GM19043 (cell line): ENCODE measurements at regions not wholly inside any gene's neighbourhood (a gene's known extent, or its start where the extent isn't known, plus 50 kb on each side); places are given as distances from the start of the nearest gene placed in this dataset.

Experiments
- ATAC-seq: cut with Tn5 transposase; IDR thresholded peaks from one replicate; pipeline ENCODE4 v1.9.1; 2021; ENCODE audit warnings: low read depth; ENCODE audit not compliant: unreplicated experiment

GRCh38 chr11:109996060-109996459 is 97.1 kb upstream of the ZC3H12C start:
- ATAC-seq = no peak

DNA sequence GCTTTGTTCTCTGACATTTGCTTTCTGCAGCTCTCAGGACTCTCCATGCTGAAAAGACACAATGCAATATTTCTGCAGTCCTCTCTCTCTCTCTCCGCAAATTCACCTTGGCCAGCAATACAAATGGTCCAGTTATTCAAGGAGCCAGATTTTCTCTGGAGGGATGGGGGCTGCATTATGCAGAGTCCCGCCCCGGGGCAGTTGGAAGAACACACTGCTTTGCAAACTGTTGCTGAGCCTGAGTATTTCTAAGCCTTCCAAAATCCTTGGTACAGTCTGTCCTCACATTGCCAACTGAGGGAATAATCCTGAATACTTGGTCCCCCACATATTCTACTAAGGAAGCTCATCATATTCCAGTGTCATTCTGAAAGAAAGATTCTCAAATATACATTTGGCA is 94.3 kb upstream of the ZC3H12C start:
- ATAC-seq = no peak

DNA sequence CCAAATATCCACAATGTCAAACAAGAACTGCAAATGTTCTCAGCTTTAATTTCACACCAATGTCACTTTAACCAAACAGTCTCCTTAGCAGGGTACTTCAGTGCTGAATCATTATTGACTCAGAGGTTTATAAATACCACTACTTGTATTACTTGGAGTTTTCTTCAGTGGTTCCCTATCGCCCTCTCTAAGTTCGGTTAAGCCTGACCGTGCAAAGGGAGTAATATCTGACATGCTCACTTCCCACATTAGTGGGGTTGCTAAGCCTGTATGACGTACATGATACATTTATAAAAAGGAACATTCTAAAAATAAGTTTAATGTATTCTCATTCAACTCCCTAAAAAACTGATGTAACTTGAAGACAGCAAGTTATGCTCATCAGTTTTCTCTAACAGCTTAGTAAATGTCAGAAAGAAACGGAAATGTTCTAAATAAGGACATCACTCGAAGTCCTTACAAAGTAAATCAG is 93.1 kb upstream of the ZC3H12C start:
- peak; percentile 93 for ATAC-seq

- no peak for ATAC-seq
Measured at GRCh38 chr11:110000850-110001249, 92.3 kb upstream of the ZC3H12C start.

GRCh38 chr11:110003426-110003825 is 89.8 kb upstream of the ZC3H12C start:
- ATAC-seq = no peak

- ATAC-seq = no peak
Measured at GRCh38 chr11:110011595-110011994, 81.6 kb upstream of the ZC3H12C start.

DNA sequence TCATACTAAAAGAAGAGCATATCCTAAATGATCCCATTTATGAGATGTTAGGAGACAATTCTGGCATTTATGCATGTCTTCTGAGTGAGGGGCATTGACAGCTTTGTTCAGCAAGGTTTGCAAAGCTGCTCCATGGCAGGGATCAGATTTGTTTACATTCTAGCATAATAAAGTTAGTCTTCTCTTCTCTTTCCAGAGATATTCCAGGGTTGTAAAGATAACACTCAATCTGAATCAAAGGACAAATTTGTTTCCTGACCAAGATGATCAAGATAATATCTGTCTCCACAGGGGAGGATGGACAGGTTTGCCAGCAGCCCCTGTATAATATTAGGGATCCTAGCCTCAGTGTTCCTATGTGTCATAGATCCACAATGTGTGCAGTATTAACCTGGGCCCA is 77.5 kb upstream of the ZC3H12C start:
- ATAC-seq = no peak

- no peak for ATAC-seq
Measured at GRCh38 chr11:110019675-110020074, 73.5 kb upstream of the ZC3H12C start.

DNA sequence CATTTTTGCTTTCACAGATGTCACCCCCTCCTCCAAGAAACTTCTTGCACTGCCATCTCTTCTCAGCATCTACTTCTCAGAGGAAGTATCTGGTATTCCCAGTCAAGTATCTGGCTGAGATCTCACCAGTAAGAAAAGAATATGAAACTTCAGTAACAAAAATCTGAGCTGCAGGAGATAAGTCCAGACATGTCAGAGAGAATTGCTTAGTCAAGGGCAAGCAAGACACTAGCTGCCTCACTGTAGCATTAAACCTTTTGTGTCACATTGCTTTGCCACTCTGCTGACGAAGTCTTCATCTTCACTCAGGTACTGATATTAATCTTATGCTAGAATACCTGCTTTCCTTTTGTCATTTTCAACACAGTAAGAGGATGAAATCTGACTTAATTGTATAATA is 70.6 kb upstream of the ZC3H12C start:
- no peak for ATAC-seq

DNA sequence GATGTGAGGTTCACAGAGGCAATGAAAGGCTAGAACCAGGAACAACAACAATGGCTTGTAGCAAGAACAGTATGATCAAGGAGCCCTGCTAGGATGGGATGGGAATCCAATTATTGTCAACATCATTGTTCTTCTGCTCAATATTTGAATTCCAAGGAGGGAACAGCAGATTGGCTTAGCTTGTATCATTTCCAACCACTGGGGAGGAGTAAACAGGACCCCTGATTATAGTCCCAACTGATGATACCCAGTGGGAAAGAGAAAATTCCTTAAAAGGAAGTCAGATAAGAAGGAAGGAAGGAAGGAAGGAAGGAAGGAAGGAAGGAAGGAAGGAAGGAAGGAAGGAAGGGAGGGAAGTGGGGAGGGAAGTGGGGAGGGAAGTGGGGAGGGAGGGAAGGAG is 69.5 kb upstream of the ZC3H12C start:
- no peak for ATAC-seq

- ATAC-seq = peak; percentile 86
Measured at GRCh38 chr11:110026858-110027626, 66.2 kb upstream of the ZC3H12C start.

DNA sequence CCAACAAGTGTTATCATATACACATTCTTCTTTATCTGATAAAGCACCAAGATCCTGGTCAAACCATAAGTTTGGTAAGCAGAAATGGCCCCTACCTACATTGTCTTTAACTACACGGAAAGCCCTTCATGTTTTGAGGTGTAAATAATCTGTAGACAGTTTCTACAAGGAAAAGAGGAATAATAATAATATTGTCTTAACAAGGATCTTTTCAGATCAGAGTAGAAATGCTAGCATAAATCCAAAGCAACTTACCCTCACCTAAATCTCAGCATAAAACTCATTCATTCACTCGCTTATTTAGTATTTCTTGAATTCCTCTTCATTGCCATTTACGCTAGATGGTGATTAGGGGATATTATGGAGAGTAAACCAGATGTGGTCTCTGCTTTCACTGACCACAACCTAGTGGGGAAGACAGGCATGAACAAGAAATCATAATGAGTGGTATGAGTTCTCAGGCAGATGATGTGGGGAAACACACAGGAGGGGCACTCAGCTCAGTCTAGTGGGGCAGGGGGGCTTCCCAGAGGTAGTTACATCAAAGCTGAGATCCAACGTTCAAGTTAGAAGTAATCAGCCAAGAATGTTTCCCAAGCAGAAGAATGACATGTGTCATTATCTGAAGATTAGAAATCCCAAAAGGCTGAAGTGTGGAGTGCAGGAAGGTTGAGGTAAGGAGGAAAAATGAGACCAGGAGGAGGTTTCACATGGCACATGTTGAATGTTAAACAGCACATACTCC is 65.4 kb upstream of the ZC3H12C start:
- ATAC-seq = peak; percentile 58

- no peak for ATAC-seq
Measured at GRCh38 chr11:110028921-110029320, 64.3 kb upstream of the ZC3H12C start.

- no peak for ATAC-seq
Measured at GRCh38 chr11:110029714-110030113, 63.5 kb upstream of the ZC3H12C start.

GRCh38 chr11:110031171-110031570 is 62.0 kb upstream of the ZC3H12C start:
- ATAC-seq = no peak

DNA sequence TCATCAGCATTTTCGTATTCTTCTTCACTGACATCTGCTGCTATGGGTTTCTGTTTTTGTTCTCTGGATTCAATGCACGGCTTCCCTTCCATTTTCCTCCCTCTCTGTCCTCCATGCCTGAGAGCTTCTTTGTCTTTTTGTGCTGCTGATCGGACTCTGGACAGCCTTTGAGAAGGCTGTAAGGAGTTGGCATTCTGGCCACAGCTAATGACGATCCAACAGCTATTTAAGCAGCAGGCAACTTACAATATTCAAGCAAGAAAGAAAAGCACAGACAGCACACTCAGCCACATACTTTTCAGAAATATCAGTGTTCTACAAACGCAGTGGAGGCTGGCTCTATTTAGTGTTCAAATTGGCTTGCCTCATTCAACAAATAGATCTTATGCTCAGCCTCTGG is 60.9 kb upstream of the ZC3H12C start:
- no peak for ATAC-seq

- no peak for ATAC-seq
Measured at GRCh38 chr11:110032957-110033570, 60.1 kb upstream of the ZC3H12C start.

- ATAC-seq = no peak
Measured at GRCh38 chr11:110034806-110035205, 58.4 kb upstream of the ZC3H12C start.

GRCh38 chr11:110035357-110035756 is 57.8 kb upstream of the ZC3H12C start:
- no peak for ATAC-seq

DNA sequence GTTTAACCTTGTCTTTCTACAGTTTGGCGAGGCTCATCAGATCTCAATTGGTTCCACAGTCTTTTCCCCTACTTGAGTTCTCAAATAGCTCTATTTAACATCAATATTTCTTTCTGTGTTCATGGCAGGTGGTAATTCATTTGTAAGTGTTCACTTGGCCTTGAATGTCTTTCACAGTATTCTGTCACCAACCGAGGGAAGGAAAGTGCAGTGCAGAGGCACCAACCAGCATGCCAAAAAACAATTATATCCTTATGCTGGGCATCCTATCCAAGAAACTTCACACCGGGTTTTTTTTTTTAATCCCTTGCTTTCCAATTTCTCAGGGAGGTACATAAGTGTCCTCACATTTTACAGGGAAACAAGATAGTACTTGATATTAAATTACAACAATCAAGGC is 55.0 kb upstream of the ZC3H12C start:
- no peak for ATAC-seq
